ENCODE measurements at regions not wholly inside any gene's neighbourhood (a gene's known extent, or its start where the extent isn't known, plus 50 kb on each side); places are given as distances from the start of the nearest gene placed in this dataset.

DNA sequence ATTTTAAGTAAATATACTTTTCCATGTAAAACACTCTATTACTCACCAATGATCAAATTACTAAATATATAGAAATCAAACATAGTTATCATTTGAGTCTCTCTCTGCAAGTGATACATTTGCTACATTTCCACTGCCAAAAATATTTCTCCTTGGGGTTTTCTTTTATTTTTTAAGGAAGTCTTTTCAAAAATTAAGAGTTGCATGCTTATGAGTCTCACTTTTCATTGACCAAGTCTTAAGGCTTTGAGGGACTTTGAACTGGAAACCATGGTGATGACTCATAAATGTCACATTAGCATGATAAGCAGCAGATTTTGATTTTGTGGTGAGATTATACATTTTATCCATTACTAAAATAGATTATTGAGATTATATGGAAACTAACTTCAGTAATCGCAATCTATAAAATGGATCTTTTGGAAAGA is 152.9 kb downstream of the FAM124B start:
- TF ChIP-seq, protein P1, sequence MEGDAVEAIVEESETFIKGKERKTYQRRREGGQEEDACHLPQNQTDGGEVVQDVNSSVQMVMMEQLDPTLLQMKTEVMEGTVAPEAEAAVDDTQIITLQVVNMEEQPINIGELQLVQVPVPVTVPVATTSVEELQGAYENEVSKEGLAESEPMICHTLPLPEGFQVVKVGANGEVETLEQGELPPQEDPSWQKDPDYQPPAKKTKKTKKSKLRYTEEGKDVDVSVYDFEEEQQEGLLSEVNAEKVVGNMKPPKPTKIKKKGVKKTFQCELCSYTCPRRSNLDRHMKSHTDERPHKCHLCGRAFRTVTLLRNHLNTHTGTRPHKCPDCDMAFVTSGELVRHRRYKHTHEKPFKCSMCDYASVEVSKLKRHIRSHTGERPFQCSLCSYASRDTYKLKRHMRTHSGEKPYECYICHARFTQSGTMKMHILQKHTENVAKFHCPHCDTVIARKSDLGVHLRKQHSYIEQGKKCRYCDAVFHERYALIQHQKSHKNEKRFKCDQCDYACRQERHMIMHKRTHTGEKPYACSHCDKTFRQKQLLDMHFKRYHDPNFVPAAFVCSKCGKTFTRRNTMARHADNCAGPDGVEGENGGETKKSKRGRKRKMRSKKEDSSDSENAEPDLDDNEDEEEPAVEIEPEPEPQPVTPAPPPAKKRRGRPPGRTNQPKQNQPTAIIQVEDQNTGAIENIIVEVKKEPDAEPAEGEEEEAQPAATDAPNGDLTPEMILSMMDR (IDR thresholded peaks at IDR 0.05) = no peak
- TF ChIP-seq POLR2A (IDR thresholded peaks at IDR 0.05) = no peak

Data from right lobe of liver (tissue), 4 donors.